Smooth muscle cell (in vitro differentiated cells): ENCODE measurements at regions not wholly inside any gene's neighbourhood (a gene's known extent, or its start where the extent isn't known, plus 50 kb on each side); places are given as distances from the start of the nearest gene placed in this dataset.

ENCODE experiments used
- DNase-seq: peaks from one replicate; lab custom pipeline; 2025; ENCODE audit not compliant: unreplicated experiment; lab: John Stamatoyannopoulos, UW
- H2AFZ ChIP-seq: fragments of 200-600 bp; sonication (generic); 2 replicates; pipeline ENCODE4 v1.6.0; 2016; ENCODE audit warnings: antibody characterized with exemption, low read depth, mild to moderate bottlenecking
- H3F3A ChIP-seq: fragments of 200-600 bp; sonication (generic); 2 replicates; pipeline ENCODE4 v1.6.0; 2017; ENCODE audit warnings: antibody characterized with exemption, low read depth
- H3K27ac ChIP-seq: fragments of 200-600 bp; sonication (generic); 2 replicates; pipeline ENCODE4 v1.5.1; 2016; ENCODE audit warnings: low read depth, mild to moderate bottlenecking
- H3K27me3 ChIP-seq: fragments of 200-600 bp; sonication (generic); 2 replicates; pipeline ENCODE4 v1.6.1; 2016; ENCODE audit warnings: low read depth, mild to moderate bottlenecking
- H3K36me3 ChIP-seq: fragments of 200-600 bp; sonication (generic); 2 replicates; pipeline ENCODE4 v1.5.1; 2016; ENCODE audit warnings: low read depth
- H3K4me1 ChIP-seq: fragments of 200-600 bp; sonication (generic); 2 replicates; pipeline ENCODE4 v1.5.1; 2016; ENCODE audit warnings: low read depth
- H3K4me2 ChIP-seq: fragments of 200-600 bp; sonication (generic); 2 replicates; pipeline ENCODE4 v1.6.0; 2016; ENCODE audit warnings: mild to moderate bottlenecking
- H3K4me3 ChIP-seq: fragments of 200-600 bp; sonication (generic); 2 replicates; pipeline ENCODE4 v1.5.1; 2016; ENCODE audit warnings: mild to moderate bottlenecking
- H3K79me2 ChIP-seq: fragments of 200-600 bp; sonication (generic); 2 replicates; pipeline ENCODE4 v1.6.0; 2016; ENCODE audit warnings: low read depth, mild to moderate bottlenecking
- H3K9ac ChIP-seq: fragments of 200-600 bp; sonication (generic); 2 replicates; pipeline ENCODE4 v1.6.0; 2016; ENCODE audit warnings: low read depth
- H3K9me3 ChIP-seq: fragments of 200-600 bp; sonication (generic); replicated peaks from 2 replicates; pipeline ENCODE4 v1.5.1; 2016; ENCODE audit warnings: low read depth
- H4K20me1 ChIP-seq: fragments of 200-600 bp; sonication (generic); 2 replicates; pipeline ENCODE4 v1.6.0; 2016; ENCODE audit warnings: low read depth
- CTCF ChIP-seq: fragments of 200-600 bp; sonication (generic); IDR thresholded peaks from 2 replicates; pipeline ENCODE4 v1.5.1; 2017; ENCODE audit warnings: borderline replicate concordance, mild to moderate bottlenecking, antibody characterized with exemption; ENCODE audit not compliant: insufficient read depth, poor library complexity, severe bottlenecking
- WGBS: methylation state at CpG from one replicate; pipeline ENCODE4 v1.1.7; 2016; ENCODE audit warnings: low lambda C conversion rate; 5-methylcytosine and 5-hydroxymethylcytosine counted together

- DNase-seq, result no peak
- Histone ChIP-seq H3K27me3 (no peaks in the 10 kb centered on the region), H3K4me3 (no peak overlapping the region), H3K79me2 (no peaks in the 10 kb centered on the region), H4K20me1 (no peaks in the 10 kb centered on the region), H3K36me3 (no peaks in the 10 kb centered on the region), H3K4me2 (no peak overlapping the region), H3K9ac (no peak overlapping the region), H3K9me3 (no peaks in the 10 kb centered on the region), H3F3A (no peaks in the 10 kb centered on the region), H3K4me1 (no peaks in the 10 kb centered on the region), H2AFZ (no peak overlapping the region), H3K27ac (no peak overlapping the region)
- 90% methylated on average over 2 of the region's 2 CpGs for WGBS
- TF ChIP-seq CTCF, result no peak
Measured at GRCh38 chr14:31957565-31957964, 119.5 kb upstream of the ARHGAP5 start.

- Histone ChIP-seq H4K20me1 (no peaks in the 10 kb centered on the region), H3K9me3 (no peaks in the 10 kb centered on the region), H3K4me1 (peaks cover 10% of the 10 kb centered on the region), H3K9ac (no peak overlapping the region), H3K36me3 (no peaks in the 10 kb centered on the region), H3K27me3 (no peaks in the 10 kb centered on the region), H3K4me3 (no peak overlapping the region), H3F3A (no peaks in the 10 kb centered on the region), H3K4me2 (no peak overlapping the region), H2AFZ (peak overlapping the region; percentile 3), H3K79me2 (no peaks in the 10 kb centered on the region), H3K27ac (peak overlapping the region; percentile 10)
- no peak for TF ChIP-seq CTCF
- 75% methylated on average over 5 of the region's 5 CpGs for WGBS
- DNase-seq, result no peak
Measured at GRCh38 chr14:31960039-31960438, 117.1 kb upstream of the ARHGAP5 start.

GRCh38 chr14:31961896-31962295 is 115.2 kb upstream of the ARHGAP5 start:
- H3K79me2 ChIP-seq, result no peaks in the 10 kb centered on the region
- H3K9me3 ChIP-seq, result no peaks in the 10 kb centered on the region
- H3K27me3 ChIP-seq, result no peaks in the 10 kb centered on the region
- no peak overlapping the region for H2AFZ ChIP-seq
- H3F3A ChIP-seq, result no peaks in the 10 kb centered on the region
- no peak overlapping the region for H3K4me2 ChIP-seq
- H3K4me1 ChIP-seq, result peaks cover 10% of the 10 kb centered on the region
- no peak for TF ChIP-seq CTCF
- WGBS, result 61% methylated on average over 3 of the region's 3 CpGs
- H3K27ac ChIP-seq, result peak overlapping the region; percentile 11
- H3K9ac ChIP-seq, result no peak overlapping the region
- no peak for DNase-seq
- H4K20me1 ChIP-seq, result no peaks in the 10 kb centered on the region
- no peaks in the 10 kb centered on the region for H3K36me3 ChIP-seq
- H3K4me3 ChIP-seq, result no peak overlapping the region

- Histone ChIP-seq H3K4me1 (peaks cover 10% of the 10 kb centered on the region), H3K36me3 (no peaks in the 10 kb centered on the region), H3K9me3 (no peaks in the 10 kb centered on the region), H3K27ac (no peak overlapping the region), H3F3A (peaks cover 5% of the 10 kb centered on the region), H3K4me2 (no peak overlapping the region), H3K79me2 (no peaks in the 10 kb centered on the region), H3K9ac (no peak overlapping the region), H4K20me1 (no peaks in the 10 kb centered on the region), H3K27me3 (no peaks in the 10 kb centered on the region), H2AFZ (no peak overlapping the region), H3K4me3 (no peak overlapping the region)
- WGBS, result 79% methylated on average over 4 of the region's 4 CpGs
- no peak for DNase-seq
- no peak for TF ChIP-seq CTCF
Measured at GRCh38 chr14:31962920-31963319, 114.2 kb upstream of the ARHGAP5 start.
